HG03460 (cell line): ENCODE measurements at regions not wholly inside any gene's neighbourhood (a gene's known extent, or its start where the extent isn't known, plus 50 kb on each side); places are given as distances from the start of the nearest gene placed in this dataset.

Experiments used
- ATAC-seq: cut with Tn5 transposase; IDR thresholded peaks from one replicate; pipeline ENCODE4 v1.9.1; 2021; ENCODE audit not compliant: unreplicated experiment

DNA sequence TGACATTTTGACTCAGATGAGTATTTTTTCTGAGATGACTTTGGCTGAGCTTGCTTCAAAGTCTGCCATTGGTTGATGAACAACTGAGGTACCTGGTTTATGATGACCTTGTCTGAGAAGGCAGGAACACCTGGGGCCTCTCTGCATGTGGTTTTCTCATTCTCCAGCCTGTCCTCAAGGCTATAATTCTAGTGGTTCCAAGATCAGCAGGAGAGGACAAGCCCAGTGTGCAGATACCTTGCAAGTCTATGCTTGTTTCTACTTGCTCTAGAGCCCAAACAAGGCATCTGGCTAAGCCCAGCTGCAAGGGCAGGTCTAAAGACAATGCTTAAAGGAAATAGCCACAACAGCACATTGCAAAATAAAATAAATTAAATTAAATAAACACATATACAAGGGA is 1100.0 kb downstream of the NLGN4Y start:
- ATAC-seq = no peak

DNA sequence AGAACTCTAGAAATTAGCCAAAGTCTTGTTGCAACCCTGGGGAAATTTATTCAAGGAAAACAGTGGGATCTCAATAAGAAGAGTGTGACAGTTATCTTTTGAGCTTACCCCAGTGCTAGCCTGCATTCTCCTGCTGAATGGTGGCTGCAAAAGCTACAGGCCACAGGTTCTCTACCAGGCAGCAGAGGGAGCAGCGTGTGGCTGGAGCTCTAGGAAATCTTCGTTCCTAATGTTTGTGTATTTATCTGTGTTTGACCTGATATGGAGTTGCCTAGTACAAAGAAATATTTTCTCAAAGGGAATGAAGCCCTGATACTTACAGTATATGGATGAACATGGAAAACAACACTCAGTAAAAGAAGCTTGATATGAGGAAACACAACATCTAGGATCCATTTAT is 1100.6 kb downstream of the NLGN4Y start:
- ATAC-seq = no peak

DNA sequence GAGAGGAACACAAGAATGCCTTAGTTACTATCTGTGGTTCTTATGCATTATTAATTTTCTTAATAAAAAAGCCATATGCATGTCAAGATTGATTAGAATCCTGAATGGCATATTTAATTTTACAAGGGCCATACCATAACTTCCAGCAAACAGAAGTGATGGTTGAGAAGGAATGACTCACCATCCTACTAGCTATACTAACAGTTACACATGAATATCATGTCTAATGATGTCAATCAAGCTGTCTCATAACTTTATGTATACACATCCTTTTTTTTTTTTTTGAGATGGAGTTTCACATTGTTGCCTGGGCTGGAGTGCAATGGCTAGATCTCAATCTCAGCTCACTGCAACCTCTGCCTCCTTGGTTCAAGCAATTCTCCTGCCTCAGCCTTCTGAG is 1123.9 kb downstream of the NLGN4Y start:
- ATAC-seq = no peak

DNA sequence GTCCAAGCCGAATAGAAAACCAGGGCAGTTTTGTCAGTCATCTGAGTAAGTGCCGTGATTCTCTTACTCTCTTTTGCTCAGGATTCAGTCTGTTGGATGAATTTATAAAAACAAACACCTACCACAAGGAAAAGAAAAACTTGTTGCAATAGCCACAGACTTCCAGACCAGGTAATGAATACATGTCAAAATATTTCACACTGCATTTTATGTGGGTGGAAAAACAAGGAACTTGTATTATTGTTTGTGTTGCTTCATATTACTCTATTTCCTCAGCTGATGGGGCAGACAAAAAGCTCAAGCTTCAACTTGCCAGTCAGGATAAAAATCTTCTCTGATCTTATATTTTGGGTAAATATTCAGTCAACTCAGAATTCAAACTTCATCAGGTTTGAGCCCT is 1125.7 kb downstream of the NLGN4Y start:
- no peak for ATAC-seq

DNA sequence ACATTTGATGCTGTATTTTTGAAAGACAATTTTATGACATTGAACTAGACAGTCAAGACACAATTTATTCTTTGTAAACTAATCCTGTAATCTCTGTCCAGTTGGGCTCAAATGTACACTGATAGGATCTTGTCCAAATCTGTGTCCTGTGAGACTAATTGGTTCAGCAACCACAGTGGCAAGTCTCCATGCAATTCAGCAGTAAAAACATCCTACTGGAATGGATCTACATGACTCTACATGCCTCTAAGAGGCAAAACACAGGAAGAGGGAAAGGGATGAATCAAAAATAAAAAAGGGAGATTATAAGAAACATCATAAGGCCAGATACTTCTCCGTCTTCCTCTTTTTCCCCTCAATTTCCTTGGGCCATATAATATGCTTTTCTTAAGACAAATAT is 1164.2 kb downstream of the NLGN4Y start:
- no peak for ATAC-seq

DNA sequence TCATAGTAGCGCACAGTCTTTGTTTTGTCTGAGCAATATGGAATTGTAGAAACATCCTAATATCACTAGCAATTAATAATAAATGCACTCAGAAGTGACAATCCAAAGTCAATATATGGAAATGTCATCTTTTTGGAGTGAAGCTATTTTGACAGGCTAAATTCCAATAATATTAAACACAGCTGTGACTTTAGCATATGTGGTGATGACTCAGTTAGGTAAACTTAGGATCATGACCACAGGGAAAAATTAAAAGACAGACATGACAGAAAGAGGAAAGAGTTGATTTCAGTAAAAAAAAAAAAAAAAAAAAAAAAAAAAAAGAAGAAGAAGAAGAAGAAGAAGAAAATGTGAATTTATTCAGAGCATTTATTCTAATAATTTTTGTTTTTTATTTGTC is 1165.7 kb downstream of the NLGN4Y start:
- ATAC-seq = no peak

DNA sequence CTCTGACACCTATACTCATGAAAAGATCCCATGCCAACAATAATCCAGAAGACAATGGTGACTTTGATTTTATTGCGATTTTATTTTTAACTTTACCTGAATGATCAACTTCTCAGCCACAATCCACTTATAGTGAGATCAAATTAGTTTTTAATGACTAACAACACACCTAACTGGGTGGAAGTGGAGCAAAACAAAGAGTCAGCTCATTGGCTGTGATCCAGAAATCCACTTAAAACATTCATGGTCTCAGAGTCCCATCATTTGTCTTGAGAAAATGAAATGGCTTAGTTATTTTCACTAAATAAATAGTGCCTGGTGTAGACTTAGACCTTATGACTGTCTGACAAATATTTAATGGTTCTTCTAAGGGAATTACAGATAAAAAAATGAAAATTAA is 1177.8 kb downstream of the NLGN4Y start:
- no peak for ATAC-seq

DNA sequence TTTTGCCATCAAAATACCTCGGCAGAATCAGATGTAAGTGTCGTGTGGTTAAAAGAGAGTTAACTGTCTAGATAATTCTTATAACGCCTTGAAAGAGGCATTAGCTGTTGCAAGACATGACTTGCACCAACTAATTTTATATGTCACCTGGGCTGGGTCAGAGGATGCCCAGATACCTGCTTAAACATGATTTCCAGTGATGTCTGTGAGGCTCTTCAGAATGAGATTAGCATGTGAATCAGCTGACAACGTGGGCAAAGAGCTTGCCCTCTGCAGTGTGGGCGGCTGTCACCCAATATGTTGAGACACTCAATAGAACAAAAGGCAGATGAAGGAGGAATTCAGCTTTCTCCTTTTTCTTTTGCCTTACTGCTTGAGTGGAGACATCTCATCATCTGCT is 1180.6 kb downstream of the NLGN4Y start:
- no peak for ATAC-seq

DNA sequence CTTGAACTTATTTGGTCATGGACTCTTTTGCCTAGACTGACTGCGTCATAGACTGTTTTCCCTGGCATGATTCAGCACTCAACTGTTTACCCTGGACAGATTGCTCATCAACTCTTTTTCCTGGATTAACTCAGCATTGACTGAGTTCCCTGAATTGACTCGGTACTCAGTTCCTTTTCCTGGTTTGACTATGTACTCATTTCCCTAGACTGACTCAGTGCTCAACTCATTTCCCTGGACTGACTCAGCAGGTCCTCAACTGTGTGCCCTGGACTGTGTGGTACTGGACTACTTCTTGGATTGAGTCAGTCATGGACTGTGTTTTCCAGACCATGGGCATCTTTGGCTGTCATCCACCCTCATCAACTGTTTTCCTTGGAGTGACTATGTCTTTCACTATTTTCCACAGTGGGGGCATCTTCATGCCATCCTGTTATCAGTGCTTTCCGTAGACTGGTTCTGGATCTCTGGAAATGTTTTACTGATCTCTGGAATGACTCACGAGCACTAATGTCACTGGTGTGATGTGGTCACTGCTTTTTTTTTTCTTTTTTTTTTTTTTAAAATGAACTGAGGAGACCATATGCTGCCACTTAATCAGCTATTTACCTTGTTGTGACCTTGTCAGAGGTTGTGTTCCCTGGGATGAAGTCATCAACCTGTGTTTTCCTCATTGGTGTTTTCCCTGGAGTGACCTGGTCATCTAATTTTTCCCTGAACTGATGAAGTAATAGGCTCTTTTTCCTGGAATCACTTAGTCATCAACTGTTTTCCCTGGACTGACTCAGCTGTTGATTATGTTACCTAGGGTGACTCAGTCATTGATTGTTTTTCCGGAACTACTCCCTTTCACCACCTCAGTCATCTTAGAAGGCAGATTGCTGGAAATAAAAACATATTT is 1225.5 kb downstream of the NLGN4Y start:
- ATAC-seq = no peak

DNA sequence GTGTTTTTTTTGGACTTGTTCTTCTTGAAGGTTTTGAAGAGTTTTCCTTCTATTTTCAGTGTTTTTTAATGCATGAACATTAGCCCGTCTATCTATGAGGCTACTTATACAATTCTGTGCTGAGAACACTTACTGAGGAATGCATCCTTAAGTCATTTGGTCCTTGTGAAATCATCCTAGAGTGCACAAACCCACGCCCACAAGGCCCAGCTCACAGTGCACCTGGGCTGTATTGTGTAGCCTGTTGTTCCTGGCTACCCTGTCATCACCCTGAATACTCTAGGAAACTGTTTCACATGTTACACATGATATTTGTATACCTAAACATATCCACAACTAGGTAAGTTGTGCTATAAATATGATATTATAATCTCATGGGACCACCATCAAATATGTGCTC is 1226.7 kb downstream of the NLGN4Y start:
- no peak for ATAC-seq

DNA sequence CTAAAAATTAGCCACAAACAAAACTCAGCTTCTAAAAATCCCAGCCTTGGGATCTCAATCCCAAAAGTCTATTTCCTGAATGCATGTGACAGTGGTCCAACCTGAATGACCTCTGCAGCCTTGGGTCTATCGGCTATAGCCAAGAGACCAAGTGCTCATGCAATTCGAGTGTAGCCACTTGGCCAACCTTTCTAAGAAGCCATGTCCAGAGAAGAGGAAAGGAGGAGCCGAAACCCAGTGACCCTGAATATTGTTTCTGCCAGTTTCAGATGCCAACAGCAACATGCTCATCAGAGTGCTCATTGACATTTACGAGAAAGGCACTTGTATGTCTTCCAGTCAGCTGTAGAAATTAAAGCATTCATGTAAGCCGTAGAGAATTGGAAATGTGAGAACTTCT is 1231.9 kb downstream of the NLGN4Y start:
- no peak for ATAC-seq

DNA sequence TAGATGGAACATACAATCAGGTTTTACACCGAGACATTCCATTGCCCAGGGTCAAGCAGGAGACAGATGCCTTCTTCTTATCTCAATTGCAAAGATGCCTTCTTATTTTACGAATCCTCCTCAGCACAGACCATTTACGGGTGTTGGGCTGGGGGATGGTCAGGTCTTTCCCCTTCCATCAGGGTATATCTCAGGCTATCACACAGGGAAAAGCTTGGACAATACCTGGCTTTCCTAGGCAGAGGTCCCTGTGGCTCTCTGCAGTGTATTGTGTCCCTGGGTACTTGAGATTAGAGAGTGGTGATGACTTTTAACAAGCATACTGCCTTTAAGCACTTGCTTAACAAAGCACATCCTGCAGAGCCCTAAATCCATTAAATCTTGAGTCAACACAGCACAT is 1249.2 kb downstream of the NLGN4Y start:
- ATAC-seq = no peak

DNA sequence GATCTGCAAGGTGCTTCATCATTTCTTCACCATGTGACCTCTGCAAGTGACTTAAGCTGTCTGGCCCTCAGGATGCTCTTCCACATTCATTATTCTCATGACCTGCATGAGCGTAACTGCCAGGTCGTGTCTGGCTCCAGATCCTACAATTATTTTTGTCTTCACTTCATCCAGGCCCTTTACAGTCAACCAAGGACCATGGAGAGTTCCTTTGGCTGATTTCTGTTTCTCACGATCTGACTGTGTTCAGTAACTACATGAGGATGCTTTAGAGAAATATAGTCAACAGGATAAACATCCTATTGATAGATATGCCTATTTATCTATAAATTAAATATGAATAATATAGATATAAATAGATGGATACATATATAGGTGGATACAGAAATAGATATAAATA is 1251.6 kb downstream of the NLGN4Y start:
- ATAC-seq = no peak

DNA sequence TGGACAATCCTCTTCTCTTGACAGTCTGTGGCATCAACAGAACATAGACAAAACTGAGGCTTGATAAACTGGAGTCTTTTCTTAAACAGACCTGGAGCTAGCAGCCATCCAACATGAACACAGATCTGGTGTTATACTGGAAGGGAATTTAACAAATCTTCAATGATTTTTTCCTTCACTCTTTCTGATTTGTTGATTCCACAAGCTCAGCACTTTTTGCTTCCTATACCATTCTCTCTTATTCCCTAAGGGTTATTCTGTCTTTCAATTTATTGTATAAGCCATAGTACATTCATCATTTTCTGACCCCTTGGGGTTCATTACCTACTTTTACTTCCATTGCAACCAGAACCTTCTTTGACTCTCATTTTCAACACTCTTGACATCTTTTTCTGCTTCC is 1255.6 kb downstream of the NLGN4Y start:
- ATAC-seq = no peak

DNA sequence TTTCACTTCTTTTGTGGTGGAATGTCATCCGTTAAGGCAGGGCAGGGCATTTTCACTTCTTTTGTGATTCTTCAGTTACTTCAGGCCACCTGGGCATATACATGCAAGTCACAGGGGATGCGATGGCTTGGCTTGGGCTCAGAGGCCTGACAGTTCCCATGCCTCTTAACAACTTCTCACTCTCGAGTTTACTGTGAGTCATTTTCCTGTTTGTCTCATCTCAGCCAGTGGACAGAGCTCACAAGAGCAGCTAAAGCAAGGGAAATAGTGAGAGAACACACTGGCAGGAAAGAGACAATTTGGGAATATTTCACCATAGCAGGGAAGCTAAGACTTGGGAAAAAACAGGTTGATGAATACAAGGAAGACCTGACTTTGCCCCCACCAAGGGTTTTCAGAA is 1275.7 kb downstream of the NLGN4Y start:
- ATAC-seq = no peak

DNA sequence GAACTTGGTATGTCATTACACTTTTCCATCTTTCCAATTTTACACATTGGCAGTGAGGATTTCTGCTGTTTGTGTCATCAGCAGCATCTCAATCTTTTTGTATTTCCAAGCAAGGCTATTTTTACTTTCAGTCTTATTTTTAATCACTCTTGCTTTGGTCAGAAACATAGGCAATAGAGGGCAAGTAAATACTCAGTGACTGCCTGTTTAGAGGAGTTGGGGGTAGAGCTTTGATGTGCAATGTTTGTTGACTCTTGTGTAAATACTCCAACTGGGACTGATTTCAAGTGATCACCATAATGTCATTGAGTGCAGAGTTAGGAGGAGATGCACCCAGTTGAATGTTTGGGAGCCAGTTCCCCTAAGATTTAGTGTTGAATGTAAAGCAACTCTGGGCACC is 1281.7 kb downstream of the NLGN4Y start:
- ATAC-seq = no peak

DNA sequence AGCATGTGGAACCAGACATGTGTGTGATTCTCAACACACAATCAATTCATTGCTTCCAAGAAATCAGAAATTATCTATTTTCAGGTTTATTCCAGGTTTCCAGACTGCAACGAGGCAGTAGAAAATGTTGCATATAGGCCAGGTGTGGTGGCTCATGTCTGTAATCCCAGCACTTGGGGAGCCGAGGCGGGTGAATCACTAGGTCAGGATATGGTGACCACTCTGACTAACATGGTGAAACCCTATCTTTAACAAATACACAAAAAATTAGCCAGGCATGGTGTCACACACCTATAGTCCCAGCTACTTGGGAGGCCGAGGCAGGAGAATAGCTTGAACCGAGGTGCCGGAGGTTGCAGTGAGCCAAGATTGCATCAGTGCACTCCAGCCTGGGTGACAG is 1289.9 kb downstream of the NLGN4Y start:
- ATAC-seq = no peak
